ENCODE measurements at regions not wholly inside any gene's neighbourhood (a gene's known extent, or its start where the extent isn't known, plus 50 kb on each side); places are given as distances from the start of the nearest gene placed in this dataset.

DNA sequence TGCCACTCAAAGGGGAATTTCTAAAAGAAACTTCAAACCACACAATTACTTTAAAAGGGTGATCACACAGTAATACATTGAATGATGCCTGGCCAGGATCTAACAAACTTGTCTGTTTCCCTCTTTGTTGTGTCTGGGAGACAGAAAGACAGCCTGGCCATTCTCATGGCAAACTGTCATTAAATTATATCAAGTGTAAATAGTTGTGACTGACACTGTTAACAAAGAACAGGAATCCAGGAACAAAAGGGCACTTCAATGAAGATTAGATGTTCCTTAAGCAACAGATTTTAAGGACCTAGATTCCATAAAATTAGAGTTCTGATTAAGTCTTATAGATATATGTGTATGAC lies 383.6 kb downstream of the KCNJ2 start (continued):
- TF ChIP-seq CHD1 (IDR thresholded peaks at IDR 0.05; ENCODE audit: low read depth, low read length), result no peak
- no peak for TF ChIP-seq KDM5A (IDR thresholded peaks at IDR 0.05; ENCODE audit: low read length)
- no peak for TF ChIP-seq SIN3A (conservative IDR thresholded peaks at IDR 0.05 in 1 of 2, IDR thresholded peaks at IDR 0.05 in 1 of 2; ENCODE audit: low read depth in 1 of 2, low read length in 2 of 2)
